Tibial nerve (tissue), 4 donors: ENCODE measurements at regions not wholly inside any gene's neighbourhood (a gene's known extent, or its start where the extent isn't known, plus 50 kb on each side); places are given as distances from the start of the nearest gene placed in this dataset.

Experiments
- CTCF ChIP-seq, 5 experiments: fragments of 200-600 bp in 3 of 5; fragments of 450-650 bp in 2 of 5; sonication (generic) in 3 of 5; IDR thresholded peaks; one replicate each; pipeline ENCODE4 v1.5.1; 2016 to 2019; ENCODE audit warnings: antibody characterized with exemption in 5 of 5, mild to moderate bottlenecking in 3 of 5, moderate library complexity in 2 of 5
- EP300 ChIP-seq, 2 donors: sonication (generic); formaldehyde crosslinking; IDR thresholded peaks; one replicate each; pipeline ENCODE4 v1.6.1; 2017; ENCODE audit warnings: antibody characterized with exemption in 2 of 2, mild to moderate bottlenecking in 1 of 2
- POLR2A ChIP-seq, 2 donors: fragments of 450-650 bp; IDR thresholded peaks; one replicate each; pipeline ENCODE4 v1.6.1; 2017; ENCODE audit warnings: antibody characterized with exemption in 2 of 2, mild to moderate bottlenecking in 2 of 2, moderate library complexity in 2 of 2

- TF ChIP-seq POLR2A (IDR thresholded peaks at IDR 0.05): no peak
- no peak for TF ChIP-seq CTCF (IDR thresholded peaks at IDR 0.05)
- peak in 1 of 2 donors; percentile 12 for TF ChIP-seq EP300 (IDR thresholded peaks at IDR 0.05)
Measured at GRCh38 chr14:100010679-100011078, 54.5 kb upstream of the EVL start.
